Stimulated activated CD8-positive, alpha-beta memory T cell treated with anti-CD3 and anti-CD28 coated beads, Interleukin-7, amount 100 ng/mL, for 24 hours (primary cell): ENCODE measurements at regions not wholly inside any gene's neighbourhood (a gene's known extent, or its start where the extent isn't known, plus 50 kb on each side); places are given as distances from the start of the nearest gene placed in this dataset.

Source experiments
- DNase-seq: peaks from one replicate; pipeline ENCODE4 v3.0.0-alpha.2; 2020; ENCODE audit warnings: low read depth

DNA sequence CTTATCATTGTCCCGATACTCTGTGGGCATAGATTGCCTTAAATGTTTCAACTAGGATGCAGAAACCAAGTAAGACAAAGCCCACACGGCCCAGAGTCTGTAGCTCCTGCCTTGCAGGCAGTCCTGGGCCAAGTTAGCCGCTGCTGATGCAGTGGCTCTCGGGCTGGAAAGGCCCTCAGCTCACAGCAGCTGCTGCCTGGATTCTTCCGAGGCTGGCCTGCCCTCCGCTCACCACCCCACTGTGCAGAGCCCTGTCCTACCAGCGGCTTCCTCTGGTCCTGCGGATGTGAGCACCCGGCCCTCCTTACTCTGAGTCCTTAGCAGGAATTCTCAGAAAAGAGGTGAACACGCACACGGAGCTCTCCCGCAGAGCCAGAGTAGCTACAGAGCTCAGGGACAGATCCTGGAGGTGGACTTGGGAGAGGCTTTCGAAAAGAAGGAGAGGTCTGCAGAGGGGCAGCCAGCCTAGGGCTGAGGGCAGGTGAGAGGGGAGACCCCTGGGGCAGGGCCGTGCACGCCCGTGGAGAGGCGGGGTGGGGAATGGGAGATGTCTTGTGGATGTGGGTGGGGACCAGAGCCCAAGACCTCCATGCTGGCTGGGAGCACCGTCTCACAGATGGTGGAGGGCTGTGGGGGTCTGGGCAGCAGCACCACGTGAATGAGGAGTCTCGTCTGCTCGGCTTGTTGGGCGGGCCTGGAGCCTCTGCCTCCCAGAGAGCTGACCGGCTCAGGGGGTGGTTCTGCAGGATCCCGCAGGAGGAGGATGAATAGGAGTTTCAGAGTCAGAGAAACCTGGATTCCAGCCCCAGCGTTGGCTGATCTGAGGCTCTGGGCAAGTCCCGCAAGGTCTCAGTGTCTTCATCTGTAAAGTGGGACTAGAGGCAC, 117.4 kb upstream of the B3GAT1 start:
- no peak for DNase-seq

DNA sequence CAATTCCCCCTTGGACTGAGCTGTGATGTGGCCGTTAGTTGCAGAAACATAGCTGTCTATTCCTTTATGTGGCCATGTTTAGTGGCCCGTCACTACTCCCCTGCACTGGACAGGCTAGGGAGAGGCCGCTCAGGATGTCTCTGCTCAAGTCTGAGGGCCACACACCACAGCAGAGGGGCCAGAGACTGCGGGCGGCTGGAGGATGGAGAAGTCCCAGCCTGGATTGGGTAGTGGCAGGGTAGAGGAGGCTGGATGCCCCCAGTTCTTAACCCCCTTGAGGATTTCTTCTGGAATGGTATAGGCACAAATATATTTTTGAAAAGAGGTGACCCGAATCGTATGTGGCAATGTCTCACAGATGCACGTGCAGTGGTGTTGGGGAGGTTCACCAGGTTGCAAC, 116.4 kb upstream of the B3GAT1 start:
- no peak for DNase-seq

DNA sequence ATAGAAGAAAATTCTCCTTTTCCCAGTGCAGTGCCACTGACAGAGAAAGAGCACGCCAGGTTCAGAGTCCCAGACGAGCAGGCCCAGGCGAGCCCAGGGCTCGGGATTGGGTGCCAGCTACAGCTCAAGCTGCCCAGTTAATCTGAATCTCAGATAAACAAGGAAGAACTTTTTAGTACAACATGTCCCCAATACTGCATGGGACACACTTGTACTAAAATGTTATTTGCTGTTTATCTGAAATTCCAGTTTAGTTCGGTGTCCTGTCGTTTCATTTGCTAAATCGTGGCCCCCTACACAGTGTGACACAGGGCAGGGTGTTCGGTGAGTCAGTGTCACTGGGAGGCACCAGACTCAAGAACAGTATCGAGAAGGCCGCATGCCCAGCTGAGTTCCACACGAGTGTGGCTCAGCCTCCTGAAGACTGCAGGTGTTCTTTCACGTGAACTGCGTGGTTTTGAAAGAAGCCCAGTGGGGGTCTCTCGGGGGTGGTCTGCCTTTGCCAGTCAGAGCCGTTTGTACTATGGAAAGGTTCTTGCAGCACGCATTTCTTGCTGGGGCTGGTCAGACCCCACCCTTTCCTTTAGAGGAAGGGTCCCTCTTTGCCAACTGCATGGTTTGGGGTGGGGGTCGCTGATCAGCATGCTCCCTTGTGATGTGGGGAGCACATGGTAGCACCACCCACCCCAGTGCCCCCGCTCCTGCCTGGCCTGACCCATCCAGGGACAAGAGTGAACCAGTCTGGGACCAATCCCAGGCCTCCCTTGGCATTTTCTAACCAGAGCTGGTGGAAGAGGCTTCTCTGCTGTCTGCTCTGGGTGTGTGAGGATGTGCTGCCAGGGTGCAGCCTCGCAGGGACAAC, 115.6 kb upstream of the B3GAT1 start:
- no peak for DNase-seq

DNA sequence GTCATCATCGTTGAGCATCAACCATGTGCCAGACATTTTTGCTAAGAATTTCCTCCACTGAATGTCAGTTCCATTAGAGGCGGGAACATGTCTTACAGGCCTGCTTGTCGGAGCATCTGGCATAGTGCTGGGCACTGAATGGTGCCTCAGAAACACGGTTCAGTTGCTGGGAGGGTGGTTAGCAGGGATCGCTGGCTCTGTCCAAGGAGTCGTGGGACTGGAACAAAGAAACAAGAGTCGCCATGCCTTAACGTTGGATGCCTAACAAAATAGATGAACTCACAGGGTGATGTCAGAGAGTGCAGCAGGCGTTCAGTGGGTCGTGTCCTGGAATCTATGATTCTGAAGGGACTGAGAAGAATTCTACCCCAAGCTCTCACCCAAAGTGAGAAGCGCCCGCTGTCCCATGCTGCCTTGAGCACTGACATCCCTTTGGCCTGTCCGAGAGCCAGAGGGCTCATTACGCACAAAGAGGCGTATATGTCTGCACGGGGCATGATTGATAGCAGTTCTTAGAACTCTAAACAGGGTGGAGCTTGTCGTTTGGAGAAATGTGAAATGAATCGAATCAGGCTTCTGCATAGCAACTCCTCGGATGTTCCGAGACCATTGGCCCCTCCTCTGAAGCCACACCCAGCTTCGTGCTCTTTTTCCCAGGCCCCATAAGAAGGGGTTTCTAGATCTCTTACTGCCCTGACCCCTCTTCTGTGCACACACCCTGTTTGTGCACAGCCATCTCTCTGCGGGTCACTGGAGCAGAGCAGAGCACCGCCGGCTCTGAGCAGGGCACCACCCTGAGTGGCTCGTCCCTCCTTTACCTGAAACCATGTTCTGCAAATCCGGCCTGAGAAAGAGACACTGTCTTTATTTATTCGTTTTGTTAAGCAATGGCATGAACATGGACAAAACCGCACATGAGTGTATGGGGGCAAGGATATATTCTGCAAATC, 113.1 kb upstream of the B3GAT1 start:
- DNase-seq = no peak

DNA sequence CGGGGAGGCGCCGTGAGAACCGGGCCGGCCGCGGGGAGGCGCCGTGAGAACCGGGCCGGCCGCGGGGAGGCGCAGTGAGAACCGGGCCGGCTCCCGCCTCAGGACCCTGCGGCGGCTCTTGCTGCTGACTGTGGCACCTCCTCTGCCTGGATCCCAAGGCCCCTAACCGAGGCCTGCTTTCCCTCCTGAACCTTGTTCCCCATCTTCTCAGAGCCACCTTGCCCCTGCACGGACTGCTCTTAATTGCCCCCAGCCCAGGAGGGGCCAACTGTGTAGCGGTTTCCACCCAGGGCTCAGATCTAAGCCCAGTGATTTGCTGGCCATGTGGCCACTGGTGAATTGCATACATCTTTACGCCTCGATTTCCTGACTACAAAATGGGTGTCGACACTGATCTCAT, 112.2 kb upstream of the B3GAT1 start:
- no peak for DNase-seq

- no peak for DNase-seq
Observed at GRCh38 chr11:134522782-134523570, 110.9 kb upstream of the B3GAT1 start.

DNA sequence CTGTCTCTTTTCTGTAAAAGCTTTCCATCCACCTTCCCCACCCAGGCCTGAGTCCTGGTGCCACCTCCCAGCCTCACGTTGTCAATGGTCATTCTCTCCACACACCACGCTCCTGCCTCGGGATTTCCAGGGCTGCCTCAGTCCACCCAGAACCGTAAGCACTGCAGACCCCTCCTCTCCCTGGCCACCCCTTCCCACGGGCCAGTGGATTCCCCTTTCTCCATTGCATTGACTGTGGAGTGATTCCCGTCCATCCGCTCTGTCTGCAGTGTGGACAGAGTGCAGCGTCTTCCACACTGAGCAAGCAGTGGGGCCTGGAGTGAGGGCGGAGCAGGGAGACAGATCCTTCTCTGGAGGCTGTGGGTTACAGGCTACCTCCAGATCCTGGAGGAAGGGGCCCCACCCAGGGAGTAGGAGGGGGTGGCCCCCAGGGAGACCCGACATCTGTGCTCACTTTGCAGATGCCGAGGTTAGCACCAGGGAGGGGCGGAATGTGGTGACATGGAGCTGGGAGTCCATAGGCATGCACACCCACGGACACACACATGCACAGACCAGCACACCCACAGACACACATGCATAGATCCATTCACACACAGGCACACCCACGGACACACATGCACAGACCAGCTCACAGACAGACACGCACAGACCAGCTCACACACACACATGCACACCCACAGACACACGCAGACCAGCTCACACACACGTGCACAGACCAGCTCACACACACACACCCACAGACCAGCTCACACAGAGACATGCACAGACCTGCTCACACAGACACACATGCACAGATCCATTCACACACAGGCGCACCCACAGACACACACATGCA, 109.6 kb upstream of the B3GAT1 start:
- no peak for DNase-seq

GRCh38 chr11:134521001-134521400, 109.0 kb upstream of the B3GAT1 start:
- no peak for DNase-seq

- no peak for DNase-seq
Observed at GRCh38 chr11:134519788-134520187, 107.7 kb upstream of the B3GAT1 start.

DNA sequence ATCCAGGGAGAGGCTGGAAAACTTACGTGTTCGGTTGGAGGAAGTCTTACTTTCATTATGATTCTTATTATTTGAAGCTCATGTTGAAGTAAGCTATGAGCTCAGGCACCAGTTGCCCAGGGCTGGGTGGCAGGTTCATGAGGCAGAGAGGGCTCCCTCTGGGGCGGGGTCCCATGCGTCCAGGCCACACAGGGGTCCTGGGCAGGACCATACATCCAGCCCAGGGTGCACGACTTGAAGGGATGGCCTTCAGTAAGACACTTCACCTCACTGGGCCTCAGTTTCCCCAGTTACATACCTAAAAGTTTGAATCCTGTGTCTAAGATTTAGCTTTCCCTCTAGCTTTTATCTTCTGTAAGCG, 107.3 kb upstream of the B3GAT1 start:
- no peak for DNase-seq

GRCh38 chr11:134518616-134519389, 106.8 kb upstream of the B3GAT1 start:
- DNase-seq = no peak

GRCh38 chr11:134517621-134518293, 105.7 kb upstream of the B3GAT1 start:
- DNase-seq = no peak

DNA sequence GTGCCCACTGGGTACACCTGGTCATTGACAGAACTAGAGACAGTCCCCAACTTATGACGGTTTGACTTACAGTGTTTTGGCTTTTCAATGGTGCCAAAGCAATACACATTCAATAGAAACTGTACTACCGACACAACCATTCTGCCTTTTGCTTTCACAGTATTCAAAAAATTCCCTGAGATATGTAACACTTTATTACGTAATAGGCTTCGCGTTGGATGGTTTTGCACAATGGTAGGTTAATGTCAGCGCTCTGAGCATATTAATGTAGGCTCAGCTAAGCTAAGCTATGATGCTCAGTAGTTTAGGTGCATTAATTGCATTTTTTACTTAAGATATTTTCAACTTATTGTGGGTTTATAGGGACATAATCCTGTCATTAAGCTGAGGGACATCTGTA, 105.1 kb upstream of the B3GAT1 start:
- DNase-seq = no peak

GRCh38 chr11:134516529-134516928, 104.5 kb upstream of the B3GAT1 start:
- DNase-seq = no peak

DNA sequence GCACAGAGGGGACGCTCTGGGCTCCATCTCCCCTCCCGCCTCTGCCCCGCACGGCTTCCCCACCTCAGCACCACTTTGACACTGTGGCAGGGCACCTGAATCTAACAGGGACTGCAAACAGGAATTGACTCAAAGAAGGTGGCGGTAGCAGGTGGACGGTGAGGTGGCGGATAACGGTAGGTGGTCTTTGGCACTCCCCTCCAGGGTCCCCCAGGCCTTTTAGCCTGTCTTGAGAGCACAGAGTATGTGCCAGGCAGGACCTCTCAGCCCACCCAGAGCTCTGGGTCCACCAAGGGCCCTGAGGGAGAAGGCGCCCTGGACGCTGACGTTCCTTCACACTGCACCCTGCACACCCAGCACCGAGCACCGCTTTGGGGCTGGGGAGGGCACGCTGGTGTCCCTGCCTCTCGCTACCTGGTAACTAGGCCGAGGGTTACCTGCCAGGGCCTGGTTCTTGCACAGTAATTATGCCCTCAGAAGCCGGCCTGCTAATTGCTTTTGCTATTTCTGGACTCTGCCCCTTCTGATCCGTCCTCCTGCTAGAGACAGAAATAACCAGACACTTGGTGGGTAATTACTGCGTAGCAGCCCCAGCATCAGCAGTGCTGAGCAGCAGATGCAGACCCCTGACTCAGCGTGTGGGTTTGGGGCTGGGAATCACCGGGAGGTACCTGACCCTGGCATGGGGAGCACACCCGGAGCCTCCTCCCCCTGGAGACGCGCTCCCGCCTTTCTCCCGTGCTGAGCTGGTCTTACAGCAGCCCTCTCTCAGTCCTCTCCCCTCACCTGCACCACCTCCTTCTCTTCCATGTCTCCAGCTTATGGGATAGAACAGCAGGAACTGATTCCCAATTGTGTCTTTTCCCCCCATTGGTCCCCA, 103.3 kb upstream of the B3GAT1 start:
- no peak for DNase-seq

- DNase-seq = no peak
Observed at GRCh38 chr11:134514354-134514951, 102.4 kb upstream of the B3GAT1 start.

DNA sequence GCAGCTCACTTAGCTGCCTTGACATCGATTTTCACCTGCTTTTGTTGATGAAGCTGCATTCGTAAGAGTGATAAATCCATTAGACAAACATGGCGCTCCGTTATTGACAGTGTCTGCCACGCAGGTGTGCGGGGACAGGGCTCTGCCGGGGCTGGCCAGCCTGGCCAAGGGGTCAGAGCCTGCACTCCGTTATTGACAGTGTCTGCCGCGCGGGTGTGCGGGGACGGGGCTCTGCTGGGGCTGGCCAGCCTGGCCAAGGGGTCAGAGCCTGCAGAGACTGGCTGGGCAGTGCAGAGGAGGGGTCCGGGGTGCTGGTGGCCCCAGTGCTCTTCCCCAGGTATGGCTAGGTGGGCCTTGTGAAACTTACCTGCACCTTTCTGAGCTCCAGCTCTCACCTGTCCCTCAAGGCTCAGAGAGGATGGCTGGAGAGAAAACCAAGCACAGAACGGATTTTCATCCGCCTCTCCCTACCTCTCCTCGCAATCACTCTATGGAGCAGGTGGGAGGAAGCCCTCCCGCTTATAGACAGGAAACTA, 101.6 kb upstream of the B3GAT1 start:
- no peak for DNase-seq
